H1 (cell line): ENCODE measurements at regions not wholly inside any gene's neighbourhood (a gene's known extent, or its start where the extent isn't known, plus 50 kb on each side); places are given as distances from the start of the nearest gene placed in this dataset.

ENCODE experiments used
- ASH2L ChIP-seq: fragments of 200-600, 300-600 bp; sonication (generic); IDR thresholded peaks from one replicate; pipeline ENCODE4 v1.7.1; 2017; ENCODE audit warnings: low read length
- JUN ChIP-seq: IDR thresholded peaks from 2 replicates; pipeline ENCODE4 v1.6.1; 2011; ENCODE audit warnings: low read depth, mild to moderate bottlenecking, improper control_type of control experiment, low read length
- NANOG ChIP-seq: IDR thresholded peaks from 2 replicates; pipeline ENCODE4 v1.6.1; 2011; ENCODE audit warnings: low read length, low read depth, mild to moderate bottlenecking, inconsistent platforms; ENCODE audit not compliant: insufficient read depth, poor library complexity, severe bottlenecking
- POLR2AphosphoS5 ChIP-seq: IDR thresholded peaks from 2 replicates; pipeline ENCODE4 v1.6.1; 2011; ENCODE audit warnings: low read depth, low read length
- RBBP5 ChIP-seq: IDR thresholded peaks from 2 replicates; pipeline ENCODE4 v1.7.1; 2012; ENCODE audit warnings: low read depth, mild to moderate bottlenecking, inconsistent platforms, low read length, moderate library complexity, borderline replicate concordance
- RNF2 ChIP-seq: fragments of 200-900, 300-1000 bp; sonication (generic); IDR thresholded peaks from 2 replicates; pipeline ENCODE4 v1.7.1; 2016; ENCODE audit warnings: borderline replicate concordance, low read depth, mild to moderate bottlenecking, antibody characterized with exemption, low read length; ENCODE audit not compliant: poor library complexity, severe bottlenecking; ENCODE audit errors: missing control alignments
- SIN3A ChIP-seq, 2 experiments: IDR thresholded peaks in 1 of 2; conservative IDR thresholded peaks in 1 of 2; 2 replicates each; pipeline ENCODE4 v1.6.1; 2011 to 2012; ENCODE audit warnings: low read length in 2 of 2, improper control_type of control experiment in 1 of 2, low read depth in 1 of 2, mild to moderate bottlenecking in 1 of 2
- SP2 ChIP-seq: IDR thresholded peaks from 2 replicates; pipeline ENCODE4 v1.6.1; 2012; ENCODE audit warnings: mild to moderate bottlenecking, low read length, inconsistent platforms
- SRF ChIP-seq: IDR thresholded peaks from 2 replicates; pipeline ENCODE4 v1.6.1; 2011; ENCODE audit warnings: mild to moderate bottlenecking, low read depth, low read length, moderate library complexity
- TBP ChIP-seq: IDR thresholded peaks from 2 replicates; pipeline ENCODE4 v1.6.1; 2011; ENCODE audit warnings: low read depth, low read length, improper control_type of control experiment

GRCh38 chr11:70667767-70668166 is 269.4 kb downstream of the CTTN start (continued):
- no peak for TF ChIP-seq POLR2AphosphoS5
- TF ChIP-seq RNF2, result no peak
- TF ChIP-seq TBP, result no peak
- TF ChIP-seq SP2, result no peak
- TF ChIP-seq ASH2L, result no peak
- TF ChIP-seq RBBP5, result no peak
- no peak for TF ChIP-seq NANOG
- no peak for TF ChIP-seq SIN3A (conservative IDR thresholded peaks at IDR 0.05 in 1 of 2, IDR thresholded peaks at IDR 0.05 in 1 of 2; ENCODE audit: low read depth in 1 of 2, low read length in 2 of 2)
- TF ChIP-seq SRF, result no peak
- no peak for TF ChIP-seq JUN
